ENCODE measurements at regions not wholly inside any gene's neighbourhood (a gene's known extent, or its start where the extent isn't known, plus 50 kb on each side); places are given as distances from the start of the nearest gene placed in this dataset.

DNA sequence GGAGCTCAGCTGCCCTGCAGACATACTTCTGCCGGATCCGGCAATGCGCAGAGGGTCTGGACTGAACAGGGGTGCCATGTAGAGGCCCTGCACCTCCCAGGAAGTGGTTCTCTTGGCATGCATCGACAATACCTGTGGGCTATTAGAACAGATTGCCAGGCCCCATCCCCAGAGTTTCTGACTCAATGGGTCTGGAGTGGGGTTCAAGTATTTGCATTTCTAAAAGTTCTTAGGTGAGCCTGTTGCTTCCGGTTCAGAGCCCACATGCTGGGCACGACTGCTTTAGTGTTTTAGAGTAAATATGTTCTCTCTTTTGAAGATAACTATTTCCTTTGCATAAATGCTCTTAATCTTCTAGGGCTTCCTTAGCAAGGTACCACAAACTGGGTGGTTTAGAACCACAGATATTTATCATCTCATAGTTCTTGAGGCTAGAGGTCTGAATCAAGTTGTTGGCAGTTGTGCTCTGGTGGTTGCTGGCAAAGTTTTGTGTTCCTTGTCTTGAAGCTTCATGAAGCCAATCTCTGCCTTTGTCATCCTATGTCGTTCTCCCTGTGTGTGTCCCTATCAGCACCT lies 435.5 kb downstream of the TCERG1L start:
- no peak overlapping the region for H2BK120ac ChIP-seq (ENCODE audit: low read depth, low read length)
- no peak overlapping the region for H4K91ac ChIP-seq (ENCODE audit: insufficient read depth, low read depth, low read length)
- in situ Hi-C loops (cut with MboI; ENCODE audit: low sequenced_read_pairs) (no loop called here), dilution Hi-C loops (cut with HindIII; ENCODE audit: low sequenced_read_pairs, unreplicated experiment) (no loop called here), intact Hi-C loops (cut with micrococcal nuclease) (no loop called here)
- CTCF ChIA-PET, result no interaction called here
- no peak overlapping the region for H3K18ac ChIP-seq (ENCODE audit: low read depth, low read length)
- H3K36me3 ChIP-seq (ENCODE audit: control insufficient read depth, insufficient read depth, low read length), result no peaks in the 10 kb centered on the region
- H3K79me1 ChIP-seq (ENCODE audit: low read depth in 1 of 2, low read length in 2 of 2), result no peaks in the 10 kb centered on the region
- H3K4ac ChIP-seq (ENCODE audit: low read depth, low read length), result no peak overlapping the region
- POLR2A ChIA-PET (ENCODE audit: unreplicated experiment), result no interaction called here
- ATAC-seq (ENCODE audit: low read depth) (no peak), DNase-seq (no peak)
- H3K9me1 ChIP-seq (ENCODE audit: insufficient read depth, low read length), result no peaks in the 10 kb centered on the region
- no peak overlapping the region for H2AK9ac ChIP-seq (replicated peaks; ENCODE audit: low read depth, low read length, poor library complexity)
- H3K27ac ChIP-seq (ENCODE audit: insufficient read depth, low read length), result no peak overlapping the region
- peaks cover 33% of the 10 kb centered on the region for H3K9me3 ChIP-seq (ENCODE audit: control insufficient read depth, insufficient read depth, low read length)
- TF ChIP-seq ELK1 (IDR thresholded peaks at IDR 0.05; ENCODE audit: borderline replicate concordance, low read depth, low read length), result no peak
- TF ChIP-seq SMC3 (IDR thresholded peaks at IDR 0.05; ENCODE audit: low read depth, low read length), result no peak
- no peak for TF ChIP-seq MAZ (IDR thresholded peaks at IDR 0.05; ENCODE audit: borderline replicate concordance, low read depth, low read length)
- TF ChIP-seq RAD21 (IDR thresholded peaks at IDR 0.05; ENCODE audit: low read length), result no peak
- TF ChIP-seq POLR2A (IDR thresholded peaks at IDR 0.05; ENCODE audit: low read depth, low read length), result no peak
- no peak for TF ChIP-seq BHLHE40 (IDR thresholded peaks at IDR 0.05; ENCODE audit: low read depth, low read length)
- no peak for TF ChIP-seq CHD1 (IDR thresholded peaks at IDR 0.05; ENCODE audit: low read depth, low read length)
- TF ChIP-seq NFE2L2 (IDR thresholded peaks at IDR 0.05; ENCODE audit: low read depth, low read length), result no peak
- TF ChIP-seq MXI1 (IDR thresholded peaks at IDR 0.05; ENCODE audit: borderline replicate concordance, low read depth, low read length), result no peak
- no peak for TF ChIP-seq CEBPB (IDR thresholded peaks at IDR 0.05; ENCODE audit: low read depth, low read length)
- TF ChIP-seq RFX5 (IDR thresholded peaks at IDR 0.05; ENCODE audit: low read depth, low read length), result no peak
- no peak for TF ChIP-seq FOS (IDR thresholded peaks at IDR 0.05; ENCODE audit: low read depth, low read length)
- no peak overlapping the region for H2BK15ac ChIP-seq (ENCODE audit: low read depth, low read length)
- H4K5ac ChIP-seq (ENCODE audit: low read depth, low read length), result no peak overlapping the region
- H3K9ac ChIP-seq (ENCODE audit: low read depth, low read length), result no peak overlapping the region
- no peak overlapping the region for H3K56ac ChIP-seq (ENCODE audit: extremely low read depth, insufficient read depth, low read length)
- no peaks in the 10 kb centered on the region for H3K4me1 ChIP-seq (ENCODE audit: control insufficient read depth, insufficient read depth, low read length)
- H2BK5ac ChIP-seq (ENCODE audit: low read depth, low read length, poor library complexity, severe bottlenecking), result no peak overlapping the region
- no peak overlapping the region for H2BK20ac ChIP-seq (ENCODE audit: low read depth, low read length)
- no peak overlapping the region for H2AFZ ChIP-seq (replicated peaks; ENCODE audit: low read length, poor library complexity)
- no peaks in the 10 kb centered on the region for H4K20me1 ChIP-seq (ENCODE audit: insufficient read depth, low read length)
- BruUV-seq (replicated peaks), result no TSS peak
- no peak overlapping the region for H3K4me2 ChIP-seq (ENCODE audit: low read depth, low read length)
- WGBS, 2 experiments (ENCODE audit: extremely low coverage in 2 of 2, insufficient read length in 1 of 2), result no CpG with 5 or more reads among the region's 7 CpGs
- H3K27me3 ChIP-seq (ENCODE audit: control insufficient read depth, insufficient read depth, low read length), result no peaks in the 10 kb centered on the region
- H3K4me3 ChIP-seq (ENCODE audit: insufficient read depth, low read depth, low read length), result no peak overlapping the region
- H3K23ac ChIP-seq (ENCODE audit: low read depth, low read length), result no peak overlapping the region
- no peak overlapping the region for H2AK5ac ChIP-seq (ENCODE audit: low read depth, low read length)
- no peak overlapping the region for H3K14ac ChIP-seq (replicated peaks; ENCODE audit: low read depth, low read length)
- H4K8ac ChIP-seq (ENCODE audit: low read depth in 2 of 2, low read length in 2 of 2), result no peak overlapping the region
